ENCODE measurements at regions not wholly inside any gene's neighbourhood (a gene's known extent, or its start where the extent isn't known, plus 50 kb on each side); places are given as distances from the start of the nearest gene placed in this dataset.

DNA sequence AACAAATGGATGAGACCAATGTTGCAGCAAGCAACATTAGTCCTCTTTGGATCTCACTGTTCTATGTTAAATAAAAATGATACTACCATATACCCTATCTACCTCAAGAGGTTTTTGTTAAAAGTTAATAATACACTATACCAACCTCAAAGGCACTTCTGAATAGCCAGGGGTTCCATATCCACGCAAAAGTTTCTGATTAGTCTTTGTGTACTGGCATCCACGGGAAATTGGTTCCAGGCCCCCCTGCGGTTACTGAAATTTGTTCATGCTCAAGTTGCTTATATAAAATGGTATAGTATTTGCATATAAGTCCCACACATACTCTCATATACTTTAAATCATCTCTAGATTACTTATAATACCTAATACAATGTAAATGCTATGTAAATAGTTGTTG, 585.7 kb downstream of the INSC start:
- DNase-seq = no peak

DNA sequence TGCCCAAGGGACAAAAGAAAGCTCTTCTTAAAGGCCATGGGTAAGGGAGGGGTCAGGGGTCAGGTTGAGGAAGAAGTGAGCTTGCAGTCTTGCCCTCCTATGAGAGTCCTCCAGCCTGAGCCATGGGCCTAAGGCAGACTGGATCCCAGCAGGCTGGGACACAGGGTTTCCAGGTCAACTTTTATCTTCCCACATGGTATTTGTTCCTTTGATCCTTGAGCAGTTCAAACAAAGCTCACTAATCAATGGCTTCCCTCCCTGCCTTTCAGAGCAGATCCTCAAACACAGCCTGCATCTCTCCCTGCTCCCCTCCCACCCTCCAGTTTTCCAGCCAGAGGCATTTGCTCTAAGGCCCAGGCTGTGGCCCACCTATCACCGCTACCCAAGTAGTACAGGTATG, 589.3 kb downstream of the INSC start:
- no peak for DNase-seq

GRCh38 chr11:15704556-15704955, 589.8 kb downstream of the INSC start:
- DNase-seq = no peak

GRCh38 chr11:15705891-15706290, 591.2 kb downstream of the INSC start:
- no peak for DNase-seq

- no peak for DNase-seq
Measured at GRCh38 chr11:15707194-15707593, 592.5 kb downstream of the INSC start.

- DNase-seq = no peak
Measured at GRCh38 chr11:15707971-15708370, 593.2 kb downstream of the INSC start.

DNA sequence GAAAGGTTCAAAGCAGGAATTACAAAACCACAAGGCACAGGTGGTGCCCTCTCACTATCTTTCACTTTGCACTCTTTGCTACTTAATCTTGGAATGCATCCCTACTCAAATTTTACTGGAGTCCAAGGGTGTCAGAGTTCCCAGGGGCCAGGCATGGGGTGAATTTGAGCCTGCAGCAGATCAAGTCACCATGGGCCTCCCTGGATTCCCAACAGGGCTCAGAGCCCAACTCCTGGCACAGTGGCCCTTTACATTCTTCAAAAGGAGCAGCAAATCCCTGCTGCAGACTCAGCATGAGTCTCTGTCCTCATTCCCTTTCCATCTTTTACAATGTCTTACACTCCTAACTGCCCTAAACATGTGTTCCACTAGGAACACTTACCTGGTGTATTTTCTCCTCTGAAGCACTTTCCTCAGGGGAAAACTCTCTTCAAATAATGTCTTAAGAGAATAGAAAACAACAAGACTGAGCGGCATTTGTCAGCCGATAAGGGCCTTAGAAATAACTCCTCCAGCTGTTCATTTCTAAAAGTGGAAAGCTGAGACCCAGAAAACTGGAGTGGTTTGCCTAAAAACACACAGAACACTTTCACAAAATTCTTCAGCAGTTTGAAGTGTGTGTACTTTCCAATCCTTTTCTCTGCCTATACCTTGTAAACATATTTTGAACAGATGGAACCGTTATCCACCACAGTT, 596.0 kb downstream of the INSC start:
- DNase-seq = no peak

GRCh38 chr11:15711311-15711710, 596.6 kb downstream of the INSC start:
- DNase-seq = no peak

- DNase-seq = no peak
Measured at GRCh38 chr11:15714641-15715399, 600.1 kb downstream of the INSC start.

- DNase-seq = no peak
Measured at GRCh38 chr11:15716550-15716949, 601.8 kb downstream of the INSC start.

- DNase-seq = no peak
Measured at GRCh38 chr11:15720460-15720859, 605.7 kb downstream of the INSC start.

- no peak for DNase-seq
Measured at GRCh38 chr11:15723966-15724365, 609.2 kb downstream of the INSC start.

- DNase-seq = no peak
Measured at GRCh38 chr11:15724601-15725000, 609.9 kb downstream of the INSC start.

DNA sequence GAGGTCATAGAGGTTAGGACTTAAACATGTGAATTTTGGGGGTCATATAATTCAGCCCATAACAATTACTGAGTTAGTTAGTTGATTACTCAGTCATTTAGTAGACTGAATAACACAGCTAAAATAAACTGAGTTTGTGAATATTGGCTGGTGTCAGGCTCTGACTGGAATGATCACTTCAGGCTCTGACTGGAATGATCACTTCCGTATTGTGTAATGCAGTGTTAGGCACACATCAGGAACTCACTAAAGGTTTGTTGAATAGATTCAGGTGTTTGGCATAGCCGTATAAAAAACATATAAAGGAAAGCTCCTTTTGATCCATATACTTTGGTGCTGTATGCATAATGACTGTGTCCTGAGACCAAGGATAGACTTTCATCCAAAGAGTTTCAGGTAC, 610.5 kb downstream of the INSC start:
- DNase-seq = no peak

GRCh38 chr11:15726221-15726746, 611.6 kb downstream of the INSC start:
- DNase-seq = no peak

- no peak for DNase-seq
Measured at GRCh38 chr11:15726893-15727519, 612.3 kb downstream of the INSC start.

GRCh38 chr11:15727520-15727914, 612.8 kb downstream of the INSC start:
- DNase-seq = no peak

GRCh38 chr11:15728207-15728606, 613.5 kb downstream of the INSC start:
- DNase-seq = no peak

GRCh38 chr11:15730263-15730994, 615.7 kb downstream of the INSC start:
- no peak for DNase-seq

DNA sequence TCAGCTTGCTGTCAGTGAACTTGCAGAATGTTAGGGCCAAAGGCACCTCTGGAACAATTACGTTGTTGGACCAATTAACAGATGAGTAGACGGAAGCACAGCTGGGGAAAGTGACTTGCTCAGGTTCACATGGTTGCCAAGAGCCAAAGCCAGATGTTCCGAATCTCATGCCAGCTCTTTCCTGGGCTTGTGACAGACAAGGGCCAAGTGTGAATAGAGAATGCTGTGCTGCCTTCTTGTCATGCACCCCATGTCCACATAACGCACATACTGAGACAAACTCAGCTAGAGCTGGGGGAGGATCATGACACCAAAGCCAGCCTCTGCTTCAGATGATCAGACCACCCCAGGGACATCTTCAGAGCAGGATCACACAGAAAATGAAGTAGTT, 616.3 kb downstream of the INSC start:
- DNase-seq = no peak

DNA sequence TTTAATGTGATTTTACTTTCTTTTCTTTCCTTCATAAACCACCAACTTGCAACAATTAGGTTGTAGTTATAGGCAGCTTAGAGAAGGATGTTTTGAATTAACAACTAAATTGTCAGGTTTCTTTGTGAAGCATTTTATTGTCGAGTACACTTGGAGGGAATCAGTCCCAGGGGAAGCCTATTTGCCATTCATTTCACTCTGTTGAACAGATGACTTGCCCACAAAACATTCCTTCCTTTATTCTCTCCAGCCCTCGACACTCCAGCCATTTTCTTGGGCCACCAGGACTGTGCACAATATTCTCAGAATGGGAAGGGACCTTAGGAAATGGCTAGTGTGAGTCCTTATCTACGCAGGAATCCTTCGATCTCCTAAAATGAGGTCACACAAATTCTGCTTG, 620.6 kb downstream of the SOX6 start:
- no peak for DNase-seq

- DNase-seq = no peak
Measured at GRCh38 chr11:15737320-15737719, 619.0 kb downstream of the SOX6 start.

DNA sequence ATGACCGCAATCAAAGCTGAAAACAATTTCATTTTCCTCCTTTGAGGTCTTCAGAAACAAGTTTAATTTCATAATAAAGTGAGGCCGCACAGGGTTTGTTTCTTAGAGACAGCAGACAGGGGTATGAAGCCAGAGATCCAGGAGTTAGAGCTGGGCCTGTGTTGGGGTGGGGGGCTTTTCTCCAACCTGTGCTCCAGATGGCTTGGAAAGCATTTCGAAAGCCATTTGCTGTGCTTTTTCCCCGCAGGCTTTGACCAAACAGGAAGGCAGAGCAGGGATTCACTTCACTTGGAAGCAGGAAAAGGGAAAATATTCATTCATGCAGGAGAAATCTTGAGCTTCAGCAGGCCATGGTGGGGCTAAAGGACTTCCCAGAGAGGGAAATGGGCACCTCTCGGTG, 617.4 kb downstream of the SOX6 start:
- no peak for DNase-seq
